HL-60 (cell line): ENCODE measurements at regions not wholly inside any gene's neighbourhood (a gene's known extent, or its start where the extent isn't known, plus 50 kb on each side); places are given as distances from the start of the nearest gene placed in this dataset.
"Not testable (repeated sequence)": the region's sequence is repeated elsewhere in the genome, so short reads cannot be mapped to it uniquely, and the experiment has no call there.

Experiments
- DNase-seq, 2 experiments: peaks; one replicate each; pipeline ENCODE4 v3.0.0-alpha.2; 2010 to 2020; ENCODE audit warnings: low read depth in 1 of 2, low spot score in 1 of 2
- H3K27ac ChIP-seq: fragments of 250-450 bp; sonication (Bioruptor Pico); replicated peaks from 2 replicates; pipeline ENCODE4 v1.5.1; 2020; ENCODE audit warnings: mild to moderate bottlenecking, moderate library complexity
- H3K27me3 ChIP-seq: fragments of 250-450 bp; sonication (Bioruptor Pico); 2 replicates; pipeline ENCODE4 v1.5.1; 2021; ENCODE audit warnings: mild to moderate bottlenecking, moderate library complexity; ENCODE audit not compliant: insufficient read depth, poor library complexity, severe bottlenecking
- H3K4me3 ChIP-seq: replicated peaks from 2 replicates; pipeline ENCODE4 v1.5.1; 2011; ENCODE audit warnings: mild to moderate bottlenecking, control low read depth, low read length; ENCODE audit not compliant: insufficient read depth
- CTCF ChIP-seq: IDR thresholded peaks from one replicate; pipeline ENCODE4 v1.5.1; 2011; ENCODE audit warnings: low read length, control low read depth, inconsistent platforms; ENCODE audit not compliant: insufficient read depth
- GABPA ChIP-seq: IDR thresholded peaks from 2 replicates; pipeline ENCODE4 v1.6.1; 2012; ENCODE audit warnings: low read depth
- POLR2AphosphoS5 ChIP-seq: IDR thresholded peaks from 2 replicates; pipeline ENCODE4 v1.6.1; 2012; ENCODE audit warnings: low read depth
- REST ChIP-seq: IDR thresholded peaks from 2 replicates; pipeline ENCODE4 v1.6.1; 2012; ENCODE audit warnings: low read depth; ENCODE audit not compliant: insufficient replicate concordance
- SPI1 ChIP-seq: IDR thresholded peaks from 2 replicates; pipeline ENCODE4 v1.6.1; 2012; ENCODE audit warnings: low read depth, mild to moderate bottlenecking, borderline replicate concordance

- TF ChIP-seq CTCF, result no peak
- TF ChIP-seq POLR2AphosphoS5, result no peak
- TF ChIP-seq REST, result no peak
- TF ChIP-seq GABPA, result no peak
- no peak for TF ChIP-seq SPI1
- Histone ChIP-seq H3K4me3 (no peak overlapping the region), H3K27me3 (peaks cover 4% of the 10 kb centered on the region), H3K27ac (no peak overlapping the region)
- no peak for DNase-seq
Measured at GRCh38 chr13:112261924-112262323, 114.2 kb upstream of the SPACA7 start.

GRCh38 chr13:112263152-112263551, 113.0 kb upstream of the SPACA7 start:
- peaks cover 4% of the 10 kb centered on the region for H3K27me3 ChIP-seq
- no peak for DNase-seq
- TF ChIP-seq REST, result peak; percentile 43
- no peak for TF ChIP-seq GABPA

GRCh38 chr13:112267660-112268059, 108.5 kb upstream of the SPACA7 start:
- TF ChIP-seq GABPA (no peak), CTCF (no peak), REST (no peak), POLR2AphosphoS5 (no peak), SPI1 (no peak)
- Histone ChIP-seq H3K27ac (no peak overlapping the region), H3K27me3 (peaks cover 4% of the 10 kb centered on the region), H3K4me3 (no peak overlapping the region)
- DNase-seq, result no peak

More at GRCh38 chr13:112263152-112263551, 113.0 kb upstream of the SPACA7 start:
- H3K4me3 ChIP-seq, result no peak overlapping the region
- H3K27ac ChIP-seq, result no peak overlapping the region

GRCh38 chr13:112270951-112271350, 105.2 kb upstream of the SPACA7 start:
- no peak for DNase-seq
- TF ChIP-seq SPI1, result no peak
- TF ChIP-seq GABPA, result no peak
- no peak for TF ChIP-seq CTCF
- TF ChIP-seq REST, result no peak
- no peak for TF ChIP-seq POLR2AphosphoS5
- H3K27me3 ChIP-seq, result no peaks in the 10 kb centered on the region
- no peak overlapping the region for H3K27ac ChIP-seq
- no peak overlapping the region for H3K4me3 ChIP-seq

- H3K27me3 ChIP-seq, H3K4me3 ChIP-seq, DNase-seq, H3K27ac ChIP-seq: not testable (repeated sequence)
Measured at GRCh38 chr13:112286733-112287132, 89.4 kb upstream of the SPACA7 start.
